GM23338 (cell line): ENCODE measurements at regions not wholly inside any gene's neighbourhood (a gene's known extent, or its start where the extent isn't known, plus 50 kb on each side); places are given as distances from the start of the nearest gene placed in this dataset.

Source experiments
- ATAC-seq: fragments of 200-7000 bp; cut with Tn5 transposase; 3 replicates; pipeline ENCODE4 v1.9.1; 2020
- DNase-seq: peaks from one replicate; pipeline ENCODE4 v3.0.0-alpha.2; 2015; ENCODE audit warnings: low spot score
- H2AFZ ChIP-seq: fragments of 200-600 bp; sonication (generic); 2 replicates; pipeline ENCODE4 v1.8.0; 2016; ENCODE audit warnings: antibody characterized with exemption, mild to moderate bottlenecking, moderate library complexity
- H3F3A ChIP-seq: fragments of 200-600 bp; sonication (generic); replicated peaks from 2 replicates; pipeline ENCODE4 v1.8.0; 2017; ENCODE audit warnings: antibody characterized with exemption, mixed run types, low read depth
- H3K27ac ChIP-seq: fragments of 200-600 bp; sonication (generic); 2 replicates; pipeline ENCODE4 v1.6.1; 2016; ENCODE audit warnings: low read depth
- H3K27me3 ChIP-seq: fragments of 200-600 bp; sonication (generic); 2 replicates; pipeline ENCODE4 v1.8.0; 2016; ENCODE audit warnings: mild to moderate bottlenecking, mixed run types, moderate library complexity; ENCODE audit not compliant: insufficient read depth
- H3K36me3 ChIP-seq: fragments of 200-600 bp; sonication (generic); 2 replicates; pipeline ENCODE4 v1.8.0; 2016; ENCODE audit warnings: mild to moderate bottlenecking; ENCODE audit not compliant: insufficient read depth
- H3K4me1 ChIP-seq: fragments of 200-600 bp; sonication (generic); 2 replicates; pipeline ENCODE4 v1.8.0; 2016; ENCODE audit warnings: mild to moderate bottlenecking, moderate library complexity; ENCODE audit not compliant: insufficient read depth
- H3K4me2 ChIP-seq: fragments of 200-600 bp; sonication (generic); 2 replicates; pipeline ENCODE4 v1.7.1; 2017; ENCODE audit warnings: mixed run types
- H3K4me3 ChIP-seq: fragments of 200-600 bp; sonication (generic); 2 replicates; pipeline ENCODE4 v1.6.1; 2016; ENCODE audit warnings: mixed run types
- H3K79me2 ChIP-seq: fragments of 200-600 bp; sonication (generic); replicated peaks from 2 replicates; pipeline ENCODE4 v1.8.0; 2017; ENCODE audit warnings: mild to moderate bottlenecking; ENCODE audit not compliant: insufficient read depth
- H3K9me2 ChIP-seq: fragments of 200-600 bp; sonication (generic); 2 replicates; pipeline ENCODE4 v1.8.0; 2017; ENCODE audit not compliant: insufficient read depth
- H4K20me1 ChIP-seq: fragments of 200-600 bp; sonication (generic); replicated peaks from 2 replicates; pipeline ENCODE4 v1.8.0; 2017; ENCODE audit warnings: mild to moderate bottlenecking; ENCODE audit not compliant: insufficient read depth
- H3K27ac Mint-ChIP-seq: 2 replicates; pipeline ENCODE4 v1.8.0; 2020; ENCODE audit warnings: inconsistent platforms, mild to moderate bottlenecking, moderate library complexity, mixed read lengths
- H3K27me3 Mint-ChIP-seq: 3 replicates; pipeline ENCODE4 v1.8.0; 2022; ENCODE audit warnings: low read depth, mild to moderate bottlenecking, moderate library complexity, mixed read lengths, inconsistent platforms; ENCODE audit not compliant: insufficient read depth, poor library complexity
- H3K36me3 Mint-ChIP-seq: 3 replicates; pipeline ENCODE4 v1.8.0; 2021; ENCODE audit warnings: low read depth, mild to moderate bottlenecking, inconsistent platforms, moderate library complexity, mixed read lengths
- H3K4me1 Mint-ChIP-seq: 3 replicates; pipeline ENCODE4 v1.8.0; 2020; ENCODE audit warnings: mild to moderate bottlenecking, inconsistent platforms, mixed read lengths
- H3K4me3 Mint-ChIP-seq: 3 replicates; pipeline ENCODE4 v1.8.0; 2021; ENCODE audit warnings: moderate library complexity, mild to moderate bottlenecking, inconsistent platforms, mixed read lengths
- H3K9me3 Mint-ChIP-seq: 3 replicates; pipeline ENCODE4 v1.8.0; 2020; ENCODE audit warnings: moderate library complexity, mild to moderate bottlenecking, inconsistent platforms, mixed read lengths
- CREB1 ChIP-seq: fragments of 250-450 bp; sonication (Bioruptor Pico); IDR thresholded peaks from 2 replicates; pipeline ENCODE4 v1.5.0; 2020; ENCODE audit warnings: low read depth, mild to moderate bottlenecking, moderate library complexity
- EZH2phosphoT487 ChIP-seq: fragments of 200-600 bp; sonication (generic); IDR thresholded peaks from one replicate; pipeline ENCODE4 v1.8.1; 2018; ENCODE audit warnings: antibody characterized with exemption; ENCODE audit not compliant: unreplicated experiment
- JUNB ChIP-seq: IDR thresholded peaks from one replicate; pipeline ENCODE4 v1.6.1; 2016; ENCODE audit warnings: antibody characterized with exemption; ENCODE audit not compliant: unreplicated experiment
- POLR2AphosphoS5 ChIP-seq: IDR thresholded peaks from 2 replicates; pipeline ENCODE4 v1.6.1; 2016; ENCODE audit warnings: antibody characterized with exemption, low read depth
- REST ChIP-seq: IDR thresholded peaks from one replicate; pipeline ENCODE4 v1.6.1; 2018; ENCODE audit warnings: antibody characterized with exemption; ENCODE audit not compliant: unreplicated experiment
- ZNF114 ChIP-seq: fragments of 250-450 bp; sonication (Bioruptor Pico); IDR thresholded peaks from 2 replicates; pipeline ENCODE4 v1.5.0; 2020; ENCODE audit warnings: mild to moderate bottlenecking, moderate library complexity
- ZNF462 ChIP-seq: fragments of 250-450 bp; sonication (Bioruptor Pico); IDR thresholded peaks from 2 replicates; pipeline ENCODE4 v1.5.0; 2020; ENCODE audit warnings: mild to moderate bottlenecking, moderate library complexity
- TF ChIP-seq, protein P1 (sequence below): IDR thresholded peaks from 2 replicates; pipeline ENCODE4 v1.6.1; 2016; ENCODE audit warnings: antibody characterized with exemption

DNA sequence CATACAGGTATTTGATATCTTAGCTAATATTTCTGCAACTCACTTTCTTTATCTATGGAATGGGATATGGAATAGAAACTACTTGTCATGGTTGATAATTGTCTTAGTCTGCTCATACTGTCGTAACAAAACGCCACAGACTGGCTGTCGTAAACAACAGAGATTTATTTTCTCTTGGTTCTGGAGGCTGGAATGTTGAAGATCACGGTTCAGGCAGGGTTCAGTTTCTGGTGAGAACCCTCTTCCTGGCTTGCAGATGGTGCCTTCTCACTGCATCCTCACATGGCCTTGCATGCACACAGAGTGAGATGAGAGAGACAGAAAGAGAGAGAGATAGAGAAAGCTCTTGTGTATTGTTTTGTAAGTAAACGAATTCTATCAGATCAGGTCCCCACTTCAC is 332.7 kb upstream of the MAGI2 start (continued):
- no peak for TF ChIP-seq ZNF462 (CRISPR knock-in tag)
- TF ChIP-seq ZNF114 (CRISPR knock-in tag) = no peak
- TF ChIP-seq JUNB = no peak

DNA sequence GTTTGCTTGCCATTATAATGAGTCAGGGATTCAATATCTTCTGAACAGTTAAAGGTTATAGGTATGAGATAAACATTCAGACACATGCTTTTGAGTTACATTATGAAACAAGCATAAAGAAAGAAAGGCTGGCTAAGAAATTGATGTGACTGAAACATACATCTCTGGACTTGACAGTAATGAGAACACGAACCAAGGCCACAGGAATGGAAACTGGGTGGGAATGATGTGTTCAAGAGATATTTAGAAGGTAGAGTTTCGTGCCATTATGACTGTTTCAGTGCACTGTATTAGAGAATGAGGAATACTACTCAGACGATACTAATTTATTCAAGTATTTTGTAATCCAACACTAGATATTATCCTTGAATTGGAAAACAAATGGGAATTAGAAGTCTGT is 332.1 kb upstream of the MAGI2 start:
- DNase-seq = no peak
- H3F3A ChIP-seq = no peaks in the 10 kb centered on the region
- H3K27ac Mint-ChIP-seq = no peak overlapping the region
- TF ChIP-seq POLR2AphosphoS5 (no peak), CREB1 (CRISPR knock-in tag) (no peak), EZH2phosphoT487 (no peak), ZNF114 (CRISPR knock-in tag) (no peak), REST (no peak)
- TF ChIP-seq, protein P1, sequence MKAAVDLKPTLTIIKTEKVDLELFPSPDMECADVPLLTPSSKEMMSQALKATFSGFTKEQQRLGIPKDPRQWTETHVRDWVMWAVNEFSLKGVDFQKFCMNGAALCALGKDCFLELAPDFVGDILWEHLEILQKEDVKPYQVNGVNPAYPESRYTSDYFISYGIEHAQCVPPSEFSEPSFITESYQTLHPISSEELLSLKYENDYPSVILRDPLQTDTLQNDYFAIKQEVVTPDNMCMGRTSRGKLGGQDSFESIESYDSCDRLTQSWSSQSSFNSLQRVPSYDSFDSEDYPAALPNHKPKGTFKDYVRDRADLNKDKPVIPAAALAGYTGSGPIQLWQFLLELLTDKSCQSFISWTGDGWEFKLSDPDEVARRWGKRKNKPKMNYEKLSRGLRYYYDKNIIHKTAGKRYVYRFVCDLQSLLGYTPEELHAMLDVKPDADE = no peak

More for the DNA sequence above, 332.1 kb upstream of the MAGI2 start:
- Histone ChIP-seq H3K36me3 (no peaks in the 10 kb centered on the region), H3K79me2 (no peaks in the 10 kb centered on the region), H3K4me3 (no peak overlapping the region), H4K20me1 (no peaks in the 10 kb centered on the region), H2AFZ (no peak overlapping the region), H3K27ac (no peak overlapping the region), H3K4me2 (no peak overlapping the region), H3K4me1 (no peaks in the 10 kb centered on the region), H3K27me3 (no peaks in the 10 kb centered on the region), H3K9me2 (no peaks in the 10 kb centered on the region)
- no peaks in the 10 kb centered on the region for H3K4me1 Mint-ChIP-seq
- no peak for ATAC-seq
- H3K36me3 Mint-ChIP-seq = no peaks in the 10 kb centered on the region
- no peaks in the 10 kb centered on the region for H3K9me3 Mint-ChIP-seq
- H3K4me3 Mint-ChIP-seq = no peak overlapping the region
- H3K27me3 Mint-ChIP-seq = no peaks in the 10 kb centered on the region
